A549 (cell line): ENCODE measurements at regions not wholly inside any gene's neighbourhood (a gene's known extent, or its start where the extent isn't known, plus 50 kb on each side); places are given as distances from the start of the nearest gene placed in this dataset.

ENCODE experiments used
- ATAC-seq, 2 experiments: fragments of 200-7000 bp in 1 of 2; fragments of >200 bp in 1 of 2; cut with Nextera tagmentation in 1 of 2; cut with Tn5 transposase in 1 of 2; 3 replicates each; pipeline versions ENCODE4 v1.8.0 to v1.9.1; 2018 to 2020; ENCODE audit warnings: mild to moderate bottlenecking in 1 of 2, moderate library complexity in 1 of 2
- CTCF ChIA-PET: fragments of 300-600 bp; sonication (Branson Sonifier 250); formaldehyde crosslinking; extraction: SDS; loops from one replicate; lab custom pipeline; 2021; ENCODE audit warnings: antibody characterized with exemption, inconsistent platforms; lab: Yijun Ruan, JAX
- POLR2A ChIA-PET: fragments of 350-600 bp; formaldehyde crosslinking; extraction: SDS; loops from one replicate; lab custom pipeline; 2021; ENCODE audit warnings: antibody characterized with exemption, inconsistent platforms; lab: Yijun Ruan, JAX
- DNase-seq, 2 experiments: peaks; one replicate each; pipeline versions ENCODE4 v3.0.0 to v3.0.0-alpha.2; 2011 to 2016; ENCODE audit warnings: low read depth in 1 of 2, low spot score in 1 of 2
- FAIRE-seq: peaks from 2 replicates; lab custom pipeline; 2011; peaks lifted over from hg19 to GRCh38; lab: Jason Lieb, UNC
- H3K27ac ChIP-seq, 2 experiments: fragments of >200 bp; sonication (Bioruptor Twin); formaldehyde crosslinking; 3 replicates each; pipeline ENCODE4 v1.5.1; 2016 to 2017
- H3K4me1 ChIP-seq: fragments of >200 bp; sonication (Bioruptor Twin); formaldehyde crosslinking; 3 replicates; pipeline ENCODE4 v1.6.1; 2016
- H3K4me2 ChIP-seq: fragments of >200 bp; sonication (Bioruptor Twin); formaldehyde crosslinking; 3 replicates; pipeline ENCODE4 v1.6.1; 2016
- H3K4me3 ChIP-seq: fragments of >200 bp; sonication (Bioruptor Twin); formaldehyde crosslinking; 3 replicates; pipeline ENCODE4 v1.5.1; 2016
- H3K9me3 ChIP-seq: fragments of >200 bp; sonication (Bioruptor Twin); formaldehyde crosslinking; 3 replicates; pipeline ENCODE4 v1.6.1; 2016
- BHLHE40 ChIP-seq: IDR thresholded peaks from 2 replicates; pipeline ENCODE4 v1.6.1; 2012; ENCODE audit warnings: low read depth, low read length, inconsistent platforms
- EHF ChIP-seq: fragments of 250-450 bp; sonication (Bioruptor Pico); IDR thresholded peaks from 2 replicates; pipeline ENCODE4 v1.5.0; 2020; ENCODE audit warnings: mild to moderate bottlenecking
- EHMT2 ChIP-seq: fragments of 200-600 bp; sonication (generic); IDR thresholded peaks from 2 replicates; pipeline ENCODE4 v1.6.1; 2016; ENCODE audit warnings: antibody characterized with exemption, low read depth, mild to moderate bottlenecking, moderate library complexity
- FOSB ChIP-seq: fragments of 250-450 bp; sonication (Bioruptor Pico); IDR thresholded peaks from 2 replicates; pipeline ENCODE4 v1.5.0; 2020; ENCODE audit warnings: mild to moderate bottlenecking, moderate library complexity
- FOSL2 ChIP-seq, 2 experiments: fragments of 450-650 bp in 1 of 2; fragments of >200 bp in 1 of 2; sonication (Bioruptor Twin) in 1 of 2; formaldehyde crosslinking; IDR thresholded peaks; 2 replicates each; pipeline versions ENCODE4 v1.5.0 to v1.6.1; 2016 to 2020; ENCODE audit warnings: mild to moderate bottlenecking in 1 of 2, moderate library complexity in 1 of 2
- KDM1A ChIP-seq: fragments of 200-600 bp; sonication (generic); IDR thresholded peaks from 2 replicates; pipeline ENCODE4 v1.6.1; 2016; ENCODE audit warnings: low read depth, mild to moderate bottlenecking
- KDM5A ChIP-seq: fragments of 200-600 bp; sonication (generic); IDR thresholded peaks from 2 replicates; pipeline ENCODE4 v1.6.1; 2016; ENCODE audit warnings: antibody characterized with exemption, mild to moderate bottlenecking
- MAFK ChIP-seq: fragments of 450-650 bp; IDR thresholded peaks from 2 replicates; pipeline ENCODE4 v1.6.1; 2014; ENCODE audit not compliant: partially characterized antibody
- MAZ ChIP-seq: fragments of 150-350 bp; IDR thresholded peaks from 2 replicates; pipeline ENCODE4 v1.6.1; 2014; ENCODE audit warnings: antibody characterized with exemption, low read depth, low read length, borderline replicate concordance
- NFE2L2 ChIP-seq: fragments of 150-350 bp; conservative IDR thresholded peaks from 2 replicates; pipeline ENCODE4 v1.6.1; 2014; ENCODE audit warnings: low read length
- NPAS2 ChIP-seq: fragments of 250-450 bp; sonication (Bioruptor Pico); IDR thresholded peaks from 2 replicates; pipeline ENCODE4 v1.8.0; 2022; ENCODE audit warnings: mild to moderate bottlenecking, moderate library complexity, borderline replicate concordance
- NR3C1 ChIP-seq: fragments of >200 bp; sonication (Bioruptor Twin); formaldehyde crosslinking; IDR thresholded peaks from 3 replicates; pipeline ENCODE4 v1.6.1; 2017
- POLR2A ChIP-seq: IDR thresholded peaks from 2 replicates; pipeline ENCODE4 v1.6.1; 2012; ENCODE audit warnings: mild to moderate bottlenecking, low read length
- RFX5 ChIP-seq: fragments of 450-650 bp; IDR thresholded peaks from 2 replicates; pipeline ENCODE4 v1.7.1; 2014; ENCODE audit warnings: antibody characterized with exemption, mild to moderate bottlenecking, moderate library complexity
- RNF2 ChIP-seq: fragments of 200-600 bp; sonication (generic); IDR thresholded peaks from 2 replicates; pipeline ENCODE4 v1.6.1; 2016; ENCODE audit warnings: low read depth, mild to moderate bottlenecking, antibody characterized with exemption, moderate library complexity, borderline replicate concordance
- SREBF2 ChIP-seq: fragments of 450-650 bp; IDR thresholded peaks from 2 replicates; pipeline ENCODE4 v1.6.1; 2014; ENCODE audit warnings: mild to moderate bottlenecking, moderate library complexity
- ZC3H11A ChIP-seq: fragments of 450-650 bp; IDR thresholded peaks from 2 replicates; pipeline ENCODE4 v1.6.1; 2014; ENCODE audit warnings: antibody characterized with exemption, mild to moderate bottlenecking
- ZFP36 ChIP-seq: fragments of 450-650 bp; IDR thresholded peaks from 2 replicates; pipeline ENCODE4 v1.6.1; 2014; ENCODE audit warnings: borderline replicate concordance; ENCODE audit not compliant: partially characterized antibody
- WGBS: methylation state at CpG from one replicate; pipeline ENCODE4 v1.1.6; 2017; ENCODE audit errors: missing lambda C conversion rate; 5-methylcytosine and 5-hydroxymethylcytosine counted together
- TF ChIP-seq, protein P1 (sequence below): fragments of >200 bp; sonication (Bioruptor Twin); formaldehyde crosslinking; IDR thresholded peaks from 3 replicates; pipeline ENCODE4 v1.5.1; 2016
- TF ChIP-seq, protein P2 (sequence below): IDR thresholded peaks from 2 replicates; pipeline ENCODE4 v1.6.1; 2012
- TF ChIP-seq, protein P3 (sequence below): fragments of >200 bp; sonication (Bioruptor Twin); formaldehyde crosslinking; IDR thresholded peaks from 2 replicates; pipeline ENCODE4 v1.6.1; 2016

DNA sequence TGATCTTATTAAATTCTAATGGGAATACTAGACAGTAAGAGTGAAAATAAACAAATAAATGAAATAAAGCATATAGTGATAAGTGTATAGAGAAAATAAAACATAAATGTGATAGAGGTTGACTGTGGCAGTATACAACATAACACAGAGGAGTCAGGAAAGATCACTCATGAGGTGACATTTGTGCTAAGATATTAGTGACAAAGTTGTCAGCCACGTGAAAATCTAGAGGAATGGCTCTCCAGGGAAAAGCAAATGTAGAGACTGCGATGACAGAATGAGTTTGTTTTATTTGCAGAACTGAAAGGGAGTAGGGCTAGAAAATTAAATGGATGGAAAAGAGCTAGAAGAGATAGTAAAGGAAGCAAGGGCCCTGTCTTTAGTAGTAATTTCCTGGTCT, 72.8 kb upstream of the GABRA2 start:
- no peak for DNase-seq
- Histone ChIP-seq H3K27ac (no peak overlapping the region), H3K4me1 (no peaks in the 10 kb centered on the region), H3K9me3 (no peaks in the 10 kb centered on the region), H3K4me3 (no peak overlapping the region), H3K4me2 (no peak overlapping the region)
- CTCF ChIA-PET, result no interaction called here
- ATAC-seq, result no peak
- no peak for FAIRE-seq
- WGBS, result 3% methylated on average over 2 of the region's 2 CpGs
- TF ChIP-seq POLR2A, result no peak
- TF ChIP-seq ZC3H11A, result no peak
- no peak for TF ChIP-seq ZFP36
- TF ChIP-seq RFX5, result no peak
- no peak for TF ChIP-seq BHLHE40
- no peak for TF ChIP-seq KDM5A
- POLR2A ChIA-PET, result no interaction called here

DNA sequence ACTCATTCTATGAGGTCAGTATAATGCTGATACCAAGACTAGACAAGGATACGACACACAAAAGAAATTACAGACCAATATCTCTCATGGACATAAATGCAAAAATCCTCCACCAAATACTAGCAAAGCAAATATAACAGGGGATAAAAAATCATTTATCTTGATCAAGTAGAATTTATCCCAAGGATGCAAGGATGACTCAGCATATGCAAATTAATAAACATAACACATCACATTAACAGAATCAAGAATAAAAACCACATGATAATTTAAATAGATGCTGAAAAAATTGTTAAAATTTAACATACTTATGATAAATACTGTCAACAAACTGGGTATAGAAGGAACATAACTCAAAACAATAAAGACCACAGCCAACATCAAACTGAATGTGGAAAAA, 69.4 kb upstream of the GABRA2 start:
- ChIA-PET POLR2A (no interaction called here), CTCF (no interaction called here)
- Histone ChIP-seq H3K4me2 (no peak overlapping the region), H3K4me1 (no peaks in the 10 kb centered on the region), H3K9me3 (no peaks in the 10 kb centered on the region), H3K27ac (no peak overlapping the region), H3K4me3 (no peak overlapping the region)
- DNase-seq (no peak), FAIRE-seq (no peak), ATAC-seq (no peak)
- 5% methylated on average over 1 of the region's 1 CpG for WGBS
- TF ChIP-seq MAFK (peak; percentile 21), NPAS2 (CRISPR knock-in tag) (no peak)

DNA sequence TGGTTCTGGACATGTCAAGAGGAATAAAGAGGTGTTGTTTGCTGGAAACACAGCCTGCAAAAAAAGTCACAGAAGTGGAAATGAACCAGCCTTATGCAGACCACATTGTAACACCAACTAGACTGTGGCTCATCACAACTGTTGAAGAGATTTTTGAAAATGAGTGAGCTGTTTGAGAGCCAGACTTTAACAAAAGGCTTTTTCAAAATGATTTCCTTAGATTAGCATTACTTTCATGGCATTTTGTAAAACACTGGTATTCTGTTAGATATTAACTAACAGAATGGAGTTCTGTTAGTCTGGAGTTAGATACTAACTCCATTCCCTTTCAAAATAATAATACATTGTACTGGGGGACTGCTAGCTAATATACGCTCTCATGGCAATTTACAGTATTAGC, 60.6 kb upstream of the GABRA2 start:
- Histone ChIP-seq H3K27ac (no peak overlapping the region), H3K4me3 (no peak overlapping the region), H3K4me2 (no peak overlapping the region), H3K9me3 (no peaks in the 10 kb centered on the region), H3K4me1 (no peaks in the 10 kb centered on the region)
- 93% methylated on average over 1 of the region's 1 CpG for WGBS
- POLR2A ChIA-PET, result no interaction called here
- ATAC-seq, result no peak
- FAIRE-seq, result no peak
- CTCF ChIA-PET, result no interaction called here
- TF ChIP-seq NR3C1 (no peak), RNF2 (no peak)
- no peak for DNase-seq

DNA sequence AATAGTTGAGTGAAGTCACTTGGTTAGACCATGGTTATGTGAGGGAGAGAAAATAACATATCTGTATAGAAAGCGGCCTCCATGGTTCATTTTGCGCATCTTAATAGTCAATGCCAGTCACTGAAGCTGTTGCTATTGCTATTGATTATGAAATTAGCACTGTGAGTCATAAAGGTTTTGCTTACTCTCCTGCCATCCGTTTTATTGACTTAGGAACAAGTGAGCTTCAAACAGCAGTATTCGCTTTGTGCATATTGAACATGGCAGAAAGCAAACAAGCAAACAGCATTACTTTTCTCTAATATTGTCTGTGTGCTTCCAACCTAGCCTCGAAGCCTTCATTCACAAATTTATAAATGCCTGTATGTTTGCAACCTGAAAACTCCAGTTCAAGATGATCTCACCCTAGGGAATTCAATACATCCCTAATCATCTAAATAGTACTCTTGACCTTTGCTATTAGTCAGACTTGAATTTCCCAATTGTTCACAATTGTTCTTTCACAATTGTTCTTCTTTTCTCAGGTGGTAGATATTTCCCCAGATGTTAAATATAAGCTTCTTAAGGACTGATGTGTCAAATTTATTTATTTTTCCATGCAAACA, 55.9 kb upstream of the GABRA2 start:
- Histone ChIP-seq H3K4me1 (no peaks in the 10 kb centered on the region), H3K4me3 (no peak overlapping the region), H3K9me3 (no peaks in the 10 kb centered on the region), H3K27ac (no peak overlapping the region), H3K4me2 (no peak overlapping the region)
- 6% methylated on average over 5 of the region's 5 CpGs for WGBS
- FAIRE-seq, result no peak
- POLR2A ChIA-PET, result no interaction called here
- TF ChIP-seq NFE2L2 (no peak), MAZ (no peak), FOSB (no peak), BHLHE40 (no peak), SREBF2 (no peak), EHF (CRISPR knock-in tag) (no peak), RNF2 (no peak), EHMT2 (no peak), KDM1A (no peak), FOSL2 (IDR thresholded peaks at IDR 0.05) (no peak), FOSL2 (CRISPR knock-in tag; IDR thresholded peaks at IDR 0.05) (no peak)
- TF ChIP-seq, protein P1, sequence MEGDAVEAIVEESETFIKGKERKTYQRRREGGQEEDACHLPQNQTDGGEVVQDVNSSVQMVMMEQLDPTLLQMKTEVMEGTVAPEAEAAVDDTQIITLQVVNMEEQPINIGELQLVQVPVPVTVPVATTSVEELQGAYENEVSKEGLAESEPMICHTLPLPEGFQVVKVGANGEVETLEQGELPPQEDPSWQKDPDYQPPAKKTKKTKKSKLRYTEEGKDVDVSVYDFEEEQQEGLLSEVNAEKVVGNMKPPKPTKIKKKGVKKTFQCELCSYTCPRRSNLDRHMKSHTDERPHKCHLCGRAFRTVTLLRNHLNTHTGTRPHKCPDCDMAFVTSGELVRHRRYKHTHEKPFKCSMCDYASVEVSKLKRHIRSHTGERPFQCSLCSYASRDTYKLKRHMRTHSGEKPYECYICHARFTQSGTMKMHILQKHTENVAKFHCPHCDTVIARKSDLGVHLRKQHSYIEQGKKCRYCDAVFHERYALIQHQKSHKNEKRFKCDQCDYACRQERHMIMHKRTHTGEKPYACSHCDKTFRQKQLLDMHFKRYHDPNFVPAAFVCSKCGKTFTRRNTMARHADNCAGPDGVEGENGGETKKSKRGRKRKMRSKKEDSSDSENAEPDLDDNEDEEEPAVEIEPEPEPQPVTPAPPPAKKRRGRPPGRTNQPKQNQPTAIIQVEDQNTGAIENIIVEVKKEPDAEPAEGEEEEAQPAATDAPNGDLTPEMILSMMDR, result no peak
- TF ChIP-seq, protein P2, sequence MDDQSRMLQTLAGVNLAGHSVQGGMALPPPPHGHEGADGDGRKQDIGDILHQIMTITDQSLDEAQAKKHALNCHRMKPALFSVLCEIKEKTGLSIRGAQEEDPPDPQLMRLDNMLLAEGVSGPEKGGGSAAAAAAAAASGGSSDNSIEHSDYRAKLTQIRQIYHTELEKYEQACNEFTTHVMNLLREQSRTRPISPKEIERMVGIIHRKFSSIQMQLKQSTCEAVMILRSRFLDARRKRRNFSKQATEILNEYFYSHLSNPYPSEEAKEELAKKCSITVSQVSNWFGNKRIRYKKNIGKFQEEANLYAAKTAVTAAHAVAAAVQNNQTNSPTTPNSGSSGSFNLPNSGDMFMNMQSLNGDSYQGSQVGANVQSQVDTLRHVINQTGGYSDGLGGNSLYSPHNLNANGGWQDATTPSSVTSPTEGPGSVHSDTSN, result no peak
- TF ChIP-seq, protein P3, sequence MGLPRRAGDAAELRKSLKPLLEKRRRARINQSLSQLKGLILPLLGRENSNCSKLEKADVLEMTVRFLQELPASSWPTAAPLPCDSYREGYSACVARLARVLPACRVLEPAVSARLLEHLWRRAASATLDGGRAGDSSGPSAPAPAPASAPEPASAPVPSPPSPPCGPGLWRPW, result no peak
- no peak for DNase-seq
- ATAC-seq, result no peak
- CTCF ChIA-PET, result no interaction called here
